OCI-LY3 (cell line): ENCODE measurements at regions not wholly inside any gene's neighbourhood (a gene's known extent, or its start where the extent isn't known, plus 50 kb on each side); places are given as distances from the start of the nearest gene placed in this dataset.
"Not testable (repeated sequence)": the region's sequence is repeated elsewhere in the genome, so short reads cannot be mapped to it uniquely, and the experiment has no call there.

Experiments used
- H2AFZ ChIP-seq: fragments of 200-600, 300-600 bp; shearing (Covaris generic); 2 replicates; pipeline ENCODE4 v1.6.0; 2014; ENCODE audit warnings: antibody characterized with exemption, low read depth, low read length
- H3K27ac ChIP-seq: fragments of 200-600, 300-600 bp; sonication (generic); 2 replicates; pipeline ENCODE4 v1.5.1; 2014; ENCODE audit warnings: mild to moderate bottlenecking, low read length, moderate library complexity, mixed read lengths
- H3K27me3 ChIP-seq: fragments of 200-600, 300-600 bp; sonication (generic); 2 replicates; pipeline ENCODE4 v1.6.1; 2014; ENCODE audit warnings: low read depth, low read length, mixed read lengths
- H3K36me3 ChIP-seq: fragments of 200-600, 300-600 bp; sonication (generic); replicated peaks from 2 replicates; pipeline ENCODE3; 2014; ENCODE audit warnings: low read depth, low read length, mixed read lengths
- H3K4me1 ChIP-seq: fragments of 300-600, 200-600 bp; sonication (generic); 2 replicates; pipeline ENCODE4 v1.6.1; 2014; ENCODE audit warnings: low read length, mixed read lengths
- H3K4me2 ChIP-seq: fragments of 200-600, 300-600 bp; sonication (generic); 2 replicates; pipeline ENCODE4 v1.6.1; 2014; ENCODE audit warnings: low read length, mixed read lengths
- H3K4me3 ChIP-seq: fragments of 300-600, 200-600 bp; sonication (generic); 2 replicates; pipeline ENCODE4 v1.5.1; 2014; ENCODE audit warnings: antibody characterized with exemption, mild to moderate bottlenecking, low read length, moderate library complexity
- H3K79me2 ChIP-seq: fragments of 300-600, 200-600 bp; shearing (Covaris generic); 2 replicates; pipeline ENCODE4 v1.6.1; 2014; ENCODE audit warnings: mild to moderate bottlenecking, low read length, mixed read lengths
- H3K9ac ChIP-seq: fragments of 300-600, 200-600 bp; shearing (Covaris generic); 2 replicates; pipeline ENCODE4 v1.6.0; 2014; ENCODE audit warnings: mild to moderate bottlenecking, low read length, moderate library complexity
- H3K9me3 ChIP-seq: fragments of 200-600, 300-600 bp; shearing (Covaris generic); 2 replicates; pipeline ENCODE4 v1.6.1; 2014; ENCODE audit warnings: low read length, mixed read lengths; ENCODE audit not compliant: insufficient read depth
- H4K20me1 ChIP-seq: fragments of 200-600, 300-600 bp; sonication (generic); 2 replicates; pipeline ENCODE4 v1.6.1; 2016; ENCODE audit warnings: low read length, mixed read lengths; ENCODE audit not compliant: insufficient read depth
- CTCF ChIP-seq: fragments of 200-600, 300-600 bp; sonication (generic); IDR thresholded peaks from 2 replicates; pipeline ENCODE4 v1.5.1; 2014; ENCODE audit warnings: antibody characterized with exemption, low read length, low read depth
- EZH2phosphoT487 ChIP-seq: fragments of 200-600 bp; shearing (Covaris generic); IDR thresholded peaks from 2 replicates; pipeline ENCODE4 v1.6.1; 2018; ENCODE audit warnings: antibody characterized with exemption, mixed run types, low read depth

GRCh38 chr5:169521366-169521983, 62.1 kb upstream of the SPDL1 start:
- Histone ChIP-seq H4K20me1 (no peaks in the 10 kb centered on the region), H3K27me3 (peaks cover 13% of the 10 kb centered on the region), H3K4me3 (no peak overlapping the region), H3K27ac (no peak overlapping the region), H2AFZ (no peak overlapping the region), H3K4me1 (no peaks in the 10 kb centered on the region), H3K4me2 (no peak overlapping the region), H3K9me3 (no peaks in the 10 kb centered on the region), H3K79me2 (no peaks in the 10 kb centered on the region), H3K36me3 (no peaks in the 10 kb centered on the region), H3K9ac (no peak overlapping the region)
- no peak for TF ChIP-seq EZH2phosphoT487
- no peak for TF ChIP-seq CTCF

- Histone ChIP-seq H3K9ac (no peak overlapping the region), H3K4me3 (no peak overlapping the region), H3K4me2 (no peak overlapping the region), H3K9me3 (no peaks in the 10 kb centered on the region), H2AFZ (no peak overlapping the region), H3K27ac (no peak overlapping the region), H3K36me3 (no peaks in the 10 kb centered on the region), H3K4me1 (no peaks in the 10 kb centered on the region), H3K27me3 (peaks cover 22% of the 10 kb centered on the region), H3K79me2 (no peaks in the 10 kb centered on the region), H4K20me1 (no peaks in the 10 kb centered on the region)
- no peak for TF ChIP-seq CTCF
These were observed 64.2 kb upstream of the SPDL1 start for GRCh38 chr5:169519358-169519757.

DNA sequence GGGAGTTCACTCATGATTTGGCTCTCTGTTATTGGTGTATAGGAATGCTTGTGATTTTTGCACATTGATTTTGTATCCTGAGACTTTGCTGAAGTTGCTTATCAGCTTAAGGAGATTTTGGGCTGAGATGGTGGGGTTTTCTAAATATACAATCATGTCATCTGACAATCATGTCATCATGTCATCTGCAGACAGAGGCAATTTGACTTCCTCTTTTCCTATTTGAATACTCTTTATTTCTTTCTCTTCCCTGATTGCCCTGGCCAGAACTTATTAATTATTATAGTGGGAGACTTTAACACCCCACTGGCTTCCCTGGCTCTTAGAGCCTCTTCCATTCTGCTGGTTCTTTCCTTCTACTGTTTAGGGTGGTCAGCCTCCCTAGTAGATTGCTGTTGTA, 64.8 kb upstream of the SPDL1 start:
- not testable (repeated sequence) for H3K9ac ChIP-seq, H2AFZ ChIP-seq, H3K4me2 ChIP-seq, H3K36me3 ChIP-seq, H3K4me1 ChIP-seq, H3K9me3 ChIP-seq, H4K20me1 ChIP-seq, H3K27ac ChIP-seq, H3K4me3 ChIP-seq, H3K79me2 ChIP-seq
- H3K27me3 ChIP-seq: peaks cover 21% of the 10 kb centered on the region

- H3K27me3 ChIP-seq: peaks cover 30% of the 10 kb centered on the region
- no peak overlapping the region for H3K9ac ChIP-seq
- H3K36me3 ChIP-seq: no peaks in the 10 kb centered on the region
- no peak overlapping the region for H2AFZ ChIP-seq
- TF ChIP-seq EZH2phosphoT487 (no peak), CTCF (no peak)
- H3K4me2 ChIP-seq: no peak overlapping the region
- H3K27ac ChIP-seq: no peak overlapping the region
- no peaks in the 10 kb centered on the region for H3K9me3 ChIP-seq
- H4K20me1 ChIP-seq: no peaks in the 10 kb centered on the region
- H3K4me3 ChIP-seq: no peak overlapping the region
- H3K79me2 ChIP-seq: no peaks in the 10 kb centered on the region
- H3K4me1 ChIP-seq: no peaks in the 10 kb centered on the region
These were observed 71.2 kb upstream of the SPDL1 start for GRCh38 chr5:169512385-169512784.

DNA sequence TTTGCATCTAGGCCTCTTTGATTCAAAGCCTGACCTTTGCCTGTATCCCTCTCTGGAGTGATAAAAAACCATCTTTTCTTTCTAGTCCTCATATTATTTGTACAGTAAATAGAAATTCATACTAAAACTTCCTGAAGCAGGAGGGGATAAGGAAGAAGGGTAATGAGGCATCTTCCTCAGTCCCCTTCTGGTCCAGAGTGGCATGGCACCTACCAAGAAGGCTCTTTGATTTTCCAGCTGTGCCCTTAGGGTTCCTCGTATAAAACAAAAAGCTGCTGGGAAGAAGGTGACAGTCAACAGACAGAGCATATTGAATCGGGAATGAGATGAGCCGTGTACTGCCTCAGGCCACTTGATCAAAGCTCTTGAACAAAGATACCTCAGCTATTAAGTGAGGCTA, 71.9 kb upstream of the SPDL1 start:
- Histone ChIP-seq H3K27me3 (peaks cover 34% of the 10 kb centered on the region), H3K9ac (no peak overlapping the region), H3K79me2 (no peaks in the 10 kb centered on the region), H4K20me1 (no peaks in the 10 kb centered on the region), H3K4me2 (no peak overlapping the region), H3K4me1 (no peaks in the 10 kb centered on the region), H3K36me3 (no peaks in the 10 kb centered on the region), H2AFZ (no peak overlapping the region), H3K9me3 (no peaks in the 10 kb centered on the region), H3K4me3 (no peak overlapping the region), H3K27ac (no peak overlapping the region)
- TF ChIP-seq EZH2phosphoT487: no peak
- TF ChIP-seq CTCF: no peak
